Colonic mucosa (tissue), 4 donors: ENCODE measurements at regions not wholly inside any gene's neighbourhood (a gene's known extent, or its start where the extent isn't known, plus 50 kb on each side); places are given as distances from the start of the nearest gene placed in this dataset.

Experiments
- DNase-seq: peaks from one replicate; pipeline ENCODE4 v3.0.0-alpha.2; 2020
- H3K27ac ChIP-seq: fragments of 200-600 bp; one replicate; pipeline ENCODE4 v1.8.0; 2021
- H3K27me3 ChIP-seq: fragments of 200-600 bp; one replicate; pipeline ENCODE4 v1.8.0; 2021
- H3K36me3 ChIP-seq: fragments of 200-600 bp; one replicate; pipeline ENCODE4 v1.8.0; 2021
- H3K4me1 ChIP-seq: fragments of 200-600 bp; one replicate; pipeline ENCODE4 v1.8.0; 2021; ENCODE audit warnings: mild to moderate bottlenecking
- H3K4me3 ChIP-seq: fragments of 200-600 bp; one replicate; pipeline ENCODE4 v1.8.0; 2021
- H3K9ac ChIP-seq, 2 donors: one replicate each; pipeline ENCODE4 v1.7.0; 2013; ENCODE audit warnings: control low read depth in 2 of 2, low read depth in 2 of 2, low read length in 2 of 2
- H3K9me3 ChIP-seq: fragments of 200-600 bp; one replicate; pipeline ENCODE4 v1.8.0; 2021
- intact Hi-C: fragments of 100-400 bp; cut with DNase I; formaldehyde crosslinking; loops from one replicate; pipeline ENCODE4 v1.14.1; 2022
- TF ChIP-seq, protein P1 (sequence below): fragments of 200-600 bp; IDR thresholded peaks from one replicate; pipeline ENCODE4 v1.8.0; 2022; ENCODE audit warnings: antibody characterized with exemption, mild to moderate bottlenecking
- donor health status: healthy.
- donor health status: DM: no; HTN: no; CAD: no.
- donor health status: DM: no; HTN: no; CAD: no.

GRCh38 chr15:87573534-87573933, 683.0 kb downstream of the NTRK3 start:
- no peak for DNase-seq
- Histone ChIP-seq H3K4me1 (no peaks in the 10 kb centered on the region), H3K4me3 (no peak overlapping the region), H3K9ac (no peak overlapping the region), H3K27ac (no peak overlapping the region), H3K27me3 (no peaks in the 10 kb centered on the region), H3K36me3 (no peaks in the 10 kb centered on the region), H3K9me3 (no peaks in the 10 kb centered on the region)
- intact Hi-C loops, result no loop called here
- TF ChIP-seq, protein P1, sequence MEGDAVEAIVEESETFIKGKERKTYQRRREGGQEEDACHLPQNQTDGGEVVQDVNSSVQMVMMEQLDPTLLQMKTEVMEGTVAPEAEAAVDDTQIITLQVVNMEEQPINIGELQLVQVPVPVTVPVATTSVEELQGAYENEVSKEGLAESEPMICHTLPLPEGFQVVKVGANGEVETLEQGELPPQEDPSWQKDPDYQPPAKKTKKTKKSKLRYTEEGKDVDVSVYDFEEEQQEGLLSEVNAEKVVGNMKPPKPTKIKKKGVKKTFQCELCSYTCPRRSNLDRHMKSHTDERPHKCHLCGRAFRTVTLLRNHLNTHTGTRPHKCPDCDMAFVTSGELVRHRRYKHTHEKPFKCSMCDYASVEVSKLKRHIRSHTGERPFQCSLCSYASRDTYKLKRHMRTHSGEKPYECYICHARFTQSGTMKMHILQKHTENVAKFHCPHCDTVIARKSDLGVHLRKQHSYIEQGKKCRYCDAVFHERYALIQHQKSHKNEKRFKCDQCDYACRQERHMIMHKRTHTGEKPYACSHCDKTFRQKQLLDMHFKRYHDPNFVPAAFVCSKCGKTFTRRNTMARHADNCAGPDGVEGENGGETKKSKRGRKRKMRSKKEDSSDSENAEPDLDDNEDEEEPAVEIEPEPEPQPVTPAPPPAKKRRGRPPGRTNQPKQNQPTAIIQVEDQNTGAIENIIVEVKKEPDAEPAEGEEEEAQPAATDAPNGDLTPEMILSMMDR, result no peak

- TF ChIP-seq, protein P1, result no peak
- Histone ChIP-seq H3K9me3 (no peaks in the 10 kb centered on the region), H3K27me3 (no peaks in the 10 kb centered on the region), H3K4me3 (no peak overlapping the region), H3K36me3 (no peaks in the 10 kb centered on the region), H3K4me1 (no peaks in the 10 kb centered on the region), H3K27ac (no peak overlapping the region), H3K9ac (no peak overlapping the region)
- DNase-seq, result no peak
- intact Hi-C loops, result no loop called here
Measured at GRCh38 chr15:87573039-87573438, 683.5 kb downstream of the NTRK3 start.

DNA sequence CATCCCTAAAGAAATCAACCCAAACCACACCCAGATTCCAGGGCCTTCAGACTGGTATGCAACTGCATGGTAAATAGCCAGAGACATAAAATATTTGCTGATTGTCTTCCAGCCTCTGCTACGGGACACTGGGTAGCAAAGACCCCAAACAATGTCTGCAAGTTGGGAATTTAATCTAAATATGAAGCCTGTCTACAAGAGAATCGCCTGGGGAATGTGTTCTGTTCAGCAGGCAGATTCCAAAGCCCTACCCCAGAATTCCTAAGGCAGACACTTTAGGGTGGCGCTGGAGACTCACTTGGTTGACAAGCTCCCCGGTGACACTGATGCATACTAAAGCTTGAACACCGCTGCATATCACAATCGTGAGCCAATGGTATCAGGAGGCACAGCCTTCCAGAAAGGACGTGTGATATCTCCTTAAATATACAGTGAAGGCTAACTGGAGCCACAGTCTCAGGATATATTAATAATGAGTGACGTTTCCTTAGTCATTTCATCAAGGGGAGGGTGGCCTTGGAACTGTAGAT, 684.1 kb downstream of the NTRK3 start:
- Histone ChIP-seq H3K9ac (no peak overlapping the region), H3K9me3 (no peaks in the 10 kb centered on the region), H3K27ac (no peak overlapping the region), H3K36me3 (no peaks in the 10 kb centered on the region), H3K4me1 (no peaks in the 10 kb centered on the region), H3K27me3 (no peaks in the 10 kb centered on the region), H3K4me3 (no peak overlapping the region)
- TF ChIP-seq, protein P1, result no peak
- DNase-seq, result no peak
- intact Hi-C loops, result no loop called here

DNA sequence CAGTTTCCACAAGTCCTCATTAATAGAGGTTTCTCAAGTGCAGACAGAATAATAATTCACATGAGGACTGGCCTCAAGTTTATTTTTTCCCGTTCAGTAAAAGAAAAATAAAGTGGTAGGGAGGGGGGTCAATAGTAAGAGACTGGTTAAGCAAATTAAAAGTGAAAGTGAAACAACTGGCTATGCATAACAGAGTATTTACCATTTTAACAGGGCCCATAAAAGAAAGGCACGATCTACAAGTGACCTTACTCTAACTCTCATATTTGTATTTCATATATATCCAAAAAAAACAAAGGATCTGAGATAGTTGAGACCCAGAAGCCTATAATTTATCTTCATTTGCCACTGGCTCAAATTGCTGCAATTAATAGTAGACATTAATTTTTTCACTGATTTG, 686.3 kb downstream of the NTRK3 start:
- Histone ChIP-seq H3K27me3 (no peaks in the 10 kb centered on the region), H3K27ac (no peak overlapping the region), H3K9me3 (no peaks in the 10 kb centered on the region), H3K9ac (no peak overlapping the region), H3K36me3 (no peaks in the 10 kb centered on the region), H3K4me1 (no peaks in the 10 kb centered on the region), H3K4me3 (no peak overlapping the region)
- TF ChIP-seq, protein P1, result no peak
- no peak for DNase-seq
- intact Hi-C loops, result no loop called here

DNA sequence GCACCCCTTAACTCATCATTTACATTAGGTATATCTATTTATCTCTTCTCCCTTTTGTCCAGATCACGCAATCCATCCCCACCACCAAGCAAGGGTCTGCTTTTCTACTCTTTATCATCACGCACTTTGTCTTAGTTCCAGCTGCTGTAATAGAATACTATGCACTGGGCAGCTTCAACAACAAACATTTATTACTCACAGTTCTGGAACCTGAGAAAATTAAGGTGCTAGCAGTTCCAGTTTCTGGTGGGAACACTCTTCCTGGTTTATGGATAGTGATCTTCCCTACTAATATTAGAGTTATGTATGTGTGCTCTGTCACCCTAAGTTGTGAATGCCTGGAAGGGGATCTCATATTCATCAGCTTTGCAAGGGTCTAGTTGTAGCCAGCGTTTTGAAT, 687.0 kb downstream of the NTRK3 start:
- Histone ChIP-seq H3K27ac (no peak overlapping the region), H3K27me3 (no peaks in the 10 kb centered on the region), H3K4me3 (no peak overlapping the region), H3K36me3 (no peaks in the 10 kb centered on the region), H3K9me3 (no peaks in the 10 kb centered on the region), H3K4me1 (no peaks in the 10 kb centered on the region), H3K9ac (no peak overlapping the region)
- TF ChIP-seq, protein P1, result no peak
- no peak for DNase-seq
- intact Hi-C loops, result no loop called here
